K562 (cell line): ENCODE measurements at regions not wholly inside any gene's neighbourhood (a gene's known extent, or its start where the extent isn't known, plus 50 kb on each side); places are given as distances from the start of the nearest gene placed in this dataset.

Source experiments
- CHD7 ChIP-seq: fragments of 200-600 bp; sonication (generic); IDR thresholded peaks from one replicate; pipeline ENCODE4 v1.6.1; 2012; ENCODE audit warnings: mild to moderate bottlenecking, low read depth, low read length, inconsistent platforms

GRCh38 chr10:52568309-52568708 is 204.3 kb downstream of the MBL2 start (continued):
- TF ChIP-seq CHD7, result no peak
